HEK293T (cell line): ENCODE measurements at regions not wholly inside any gene's neighbourhood (a gene's known extent, or its start where the extent isn't known, plus 50 kb on each side); places are given as distances from the start of the nearest gene placed in this dataset.

ENCODE experiments used
- BHLHE40 ChIP-seq: fragments of 450-650 bp; IDR thresholded peaks from 2 replicates; pipeline ENCODE4 v1.6.1; 2016; ENCODE audit warnings: mild to moderate bottlenecking, moderate library complexity, borderline replicate concordance
- CTBP1 ChIP-seq: fragments of 450-650 bp; IDR thresholded peaks from 2 replicates; pipeline ENCODE4 v1.6.1; 2016; ENCODE audit warnings: borderline replicate concordance
- ELF4 ChIP-seq: fragments of 450-650 bp; IDR thresholded peaks from 2 replicates; pipeline ENCODE4 v1.6.1; 2017; ENCODE audit warnings: antibody characterized with exemption
- FOXK2 ChIP-seq: fragments of 450-650 bp; IDR thresholded peaks from 2 replicates; pipeline ENCODE4 v1.6.1; 2016; ENCODE audit warnings: mild to moderate bottlenecking
- HDGF ChIP-seq: fragments of 450-650 bp; IDR thresholded peaks from 2 replicates; pipeline ENCODE4 v1.6.1; 2017; ENCODE audit warnings: antibody characterized with exemption, borderline replicate concordance
- PKNOX1 ChIP-seq: fragments of 450-650 bp; IDR thresholded peaks from 2 replicates; pipeline ENCODE4 v1.6.1; 2016
- SUZ12 ChIP-seq: fragments of 450-650 bp; IDR thresholded peaks from 2 replicates; pipeline ENCODE4 v1.6.1; 2016; ENCODE audit warnings: mild to moderate bottlenecking
- TARDBP ChIP-seq: fragments of 450-650 bp; IDR thresholded peaks from 2 replicates; pipeline ENCODE4 v1.6.1; 2016

DNA sequence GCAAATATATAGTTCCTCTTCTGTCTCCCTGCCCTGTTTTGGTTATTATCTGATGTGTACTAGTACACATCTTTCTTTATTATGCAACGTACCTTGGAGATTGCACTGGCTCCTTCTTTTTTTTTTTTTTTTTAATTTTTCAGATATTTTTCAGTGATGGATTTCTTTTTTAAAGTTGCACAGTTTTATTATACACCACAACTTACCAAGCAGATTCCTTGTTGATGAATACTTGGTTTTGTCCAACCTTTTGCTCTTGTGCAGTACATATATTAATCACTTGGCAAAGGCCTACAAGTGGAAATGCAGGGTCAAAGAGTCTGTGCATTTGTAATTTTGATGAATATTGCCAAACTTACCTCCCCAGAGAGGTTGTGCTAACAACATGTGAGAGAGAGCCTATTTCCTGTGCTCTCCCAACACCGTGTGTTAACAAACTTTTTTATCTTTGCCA, 50.1 kb upstream of the RNF24 start:
- TF ChIP-seq ELF4 (no peak), HDGF (no peak), FOXK2 (no peak), BHLHE40 (no peak), CTBP1 (no peak), TARDBP (no peak), SUZ12 (no peak), PKNOX1 (no peak)
